HG03521 (cell line): ENCODE measurements at regions not wholly inside any gene's neighbourhood (a gene's known extent, or its start where the extent isn't known, plus 50 kb on each side); places are given as distances from the start of the nearest gene placed in this dataset.
"Not testable (repeated sequence)": the region's sequence is repeated elsewhere in the genome, so short reads cannot be mapped to it uniquely, and the experiment has no call there.

Experiments
- ATAC-seq: cut with Tn5 transposase; IDR thresholded peaks from one replicate; pipeline ENCODE4 v1.9.1; 2021; ENCODE audit warnings: mild to moderate bottlenecking, moderate library complexity; ENCODE audit not compliant: unreplicated experiment

- ATAC-seq = no peak
These were observed 173.3 kb upstream of the HMHB1 start for GRCh38 chr5:143638654-143639053.

DNA sequence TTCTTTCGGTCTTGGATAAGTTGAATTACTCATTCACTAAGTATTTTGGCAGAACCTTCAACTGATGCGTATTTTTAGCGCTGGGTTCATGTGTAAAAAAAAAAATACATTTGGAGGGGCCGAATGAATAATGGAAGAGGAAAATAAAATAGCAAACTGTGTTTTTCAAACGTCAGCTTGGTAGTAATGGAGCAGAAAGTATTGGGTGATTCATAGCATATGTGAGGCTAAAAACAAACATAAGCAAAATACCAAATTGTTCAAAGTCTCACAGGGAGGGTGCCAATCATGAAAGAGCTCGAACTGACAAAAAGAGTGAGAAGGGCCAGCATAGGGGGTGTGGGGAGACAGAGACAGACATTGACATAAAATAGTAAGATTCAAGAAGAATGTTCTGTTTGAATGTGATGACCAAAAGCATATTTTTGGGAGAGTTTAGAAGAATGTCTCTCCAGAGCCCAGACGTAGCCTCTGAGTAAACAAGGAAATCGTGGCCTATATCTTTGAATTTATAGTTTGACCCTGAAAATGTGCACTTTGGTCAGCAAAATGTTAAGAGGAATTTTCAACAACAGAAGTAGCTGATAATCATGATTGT is 174.9 kb upstream of the HMHB1 start:
- ATAC-seq = no peak

- ATAC-seq = no peak
These were observed 176.1 kb upstream of the HMHB1 start for GRCh38 chr5:143635888-143636287.

DNA sequence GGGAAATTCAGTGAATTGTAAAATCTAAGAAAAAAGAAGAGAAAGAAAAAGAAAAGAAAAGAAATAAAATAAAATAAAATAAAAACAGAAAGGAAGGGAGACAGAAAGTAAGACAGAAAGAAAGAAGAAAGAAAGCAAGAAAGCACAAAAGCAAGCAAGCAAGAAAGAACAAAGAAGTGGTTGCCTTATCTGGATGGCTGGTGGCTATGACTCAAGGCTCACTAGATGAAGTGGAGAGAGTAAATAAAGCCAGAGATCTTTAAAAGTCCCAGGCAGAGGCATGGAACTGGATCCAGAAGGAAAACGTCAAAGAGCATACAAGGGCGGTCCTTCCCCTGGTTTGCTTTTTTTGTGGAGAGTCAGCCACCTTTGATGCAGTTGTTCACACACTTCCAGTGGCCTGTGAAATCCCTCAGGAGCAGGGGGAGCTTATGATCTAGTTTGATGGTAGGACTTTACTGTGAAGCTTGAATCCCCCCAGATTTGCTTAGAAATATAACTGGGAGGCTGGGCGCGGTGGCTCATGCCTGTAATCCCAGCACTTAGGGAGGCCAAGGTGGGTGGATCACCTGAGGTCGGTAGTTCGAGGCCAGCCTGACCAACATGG is 176.7 kb upstream of the HMHB1 start:
- ATAC-seq = no peak

- ATAC-seq = no peak
These were observed 177.3 kb upstream of the HMHB1 start for GRCh38 chr5:143634689-143635088.

- no peak for ATAC-seq
These were observed 181.9 kb upstream of the HMHB1 start for GRCh38 chr5:143629871-143630659.

GRCh38 chr5:143625048-143625447 is 186.9 kb upstream of the HMHB1 start:
- not testable (repeated sequence) for ATAC-seq

DNA sequence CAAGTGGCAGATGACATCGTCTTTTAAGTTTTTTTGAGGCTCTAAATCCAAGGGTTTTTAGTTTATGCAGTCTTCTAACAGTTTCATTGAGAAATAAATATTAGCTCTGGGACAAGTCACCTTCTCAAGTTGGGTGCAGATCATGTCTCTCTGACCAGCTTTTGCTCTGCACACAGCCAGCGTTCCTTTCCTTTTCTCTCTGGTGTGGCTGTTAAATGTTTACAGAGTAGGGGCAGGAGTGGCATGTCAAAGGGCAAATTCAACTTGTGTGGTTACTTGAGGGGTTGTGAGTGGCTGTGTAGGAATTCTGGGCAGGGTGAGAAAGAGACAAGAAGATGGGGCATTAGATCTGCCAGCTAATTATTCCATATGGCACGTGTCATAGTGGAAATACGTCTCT is 187.5 kb upstream of the HMHB1 start:
- ATAC-seq = no peak

DNA sequence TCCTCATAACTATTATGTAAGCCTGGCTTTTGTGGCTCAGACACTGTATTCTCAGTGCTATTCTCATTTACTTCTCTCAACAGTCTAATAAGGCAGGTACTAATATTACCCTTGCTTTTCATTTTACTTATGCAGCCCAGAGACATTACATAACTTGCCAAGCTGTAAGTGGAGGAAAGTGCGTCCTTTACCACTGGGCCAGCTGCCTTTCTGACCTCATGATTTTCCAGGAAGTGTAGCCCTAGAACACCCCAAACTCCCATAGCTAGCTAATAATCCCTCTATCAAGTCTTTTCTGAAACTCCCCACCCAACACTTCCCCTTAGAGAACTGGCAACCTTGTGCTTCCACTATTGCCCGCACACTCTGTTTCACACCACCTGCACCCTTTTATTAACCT is 192.9 kb upstream of the HMHB1 start:
- ATAC-seq = no peak

DNA sequence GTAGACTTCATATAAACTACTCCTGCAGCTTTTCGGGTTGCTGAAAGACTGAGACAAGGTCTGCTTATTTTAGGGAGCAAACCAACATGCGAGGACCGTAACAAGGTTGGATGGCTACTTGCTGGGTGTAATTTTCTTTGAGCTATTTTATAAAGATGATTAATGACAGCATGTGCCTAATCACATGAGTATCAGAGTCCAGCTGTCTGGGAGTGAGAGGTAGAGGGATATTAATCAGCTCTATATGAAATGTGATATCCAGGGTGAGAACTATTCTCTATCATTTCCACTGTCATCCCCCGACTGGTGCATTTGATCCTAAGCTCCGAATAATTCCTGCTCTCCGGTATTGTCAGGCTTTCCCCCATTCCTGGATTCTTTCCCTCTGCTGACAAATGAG is 193.8 kb upstream of the HMHB1 start:
- no peak for ATAC-seq

- no peak for ATAC-seq
These were observed 197.1 kb upstream of the HMHB1 start for GRCh38 chr5:143614831-143615230.

DNA sequence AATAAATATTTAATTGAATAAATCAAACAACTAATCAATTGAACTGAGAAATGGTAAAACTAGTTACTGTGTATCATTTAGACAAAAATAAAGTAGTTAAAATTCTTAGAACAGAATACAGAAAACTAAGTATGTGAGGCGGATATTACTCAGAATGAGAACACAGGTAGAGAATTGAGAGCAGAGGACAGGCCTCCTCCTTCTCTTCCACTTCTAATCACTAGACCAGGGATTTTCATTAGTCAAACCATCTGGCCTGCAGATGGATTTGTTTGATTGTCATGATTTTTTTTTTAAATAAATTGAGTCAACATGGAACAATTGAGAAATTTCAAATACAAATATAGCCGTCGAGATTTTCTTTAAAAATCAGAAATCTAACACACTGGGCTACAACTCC is 198.6 kb upstream of the HMHB1 start:
- ATAC-seq = no peak

DNA sequence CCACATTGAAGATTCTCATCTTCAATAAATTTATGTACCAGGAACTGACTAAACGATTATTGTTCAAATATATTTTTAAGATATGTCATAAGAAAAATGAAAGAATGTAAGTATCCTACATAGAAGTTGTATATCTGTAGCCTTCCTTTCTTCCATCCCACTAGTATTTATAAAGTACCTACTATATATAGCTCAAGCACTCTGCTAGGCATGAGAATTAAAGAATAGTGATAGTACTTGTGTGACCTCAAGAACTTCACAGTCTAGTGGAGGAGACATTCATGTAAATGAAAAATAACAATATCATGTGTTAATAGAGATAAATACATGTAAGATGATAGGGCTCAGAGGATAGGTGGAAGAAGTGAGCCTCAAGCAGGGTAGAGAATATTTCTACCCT is 201.0 kb upstream of the HMHB1 start:
- no peak for ATAC-seq

GRCh38 chr5:143606043-143606752 is 202.7 kb upstream of the NR3C1 start:
- ATAC-seq = peak; percentile 82

GRCh38 chr5:143605403-143606005 is 202.0 kb upstream of the NR3C1 start:
- ATAC-seq = peak; percentile 42

- no peak for ATAC-seq
These were observed 198.4 kb upstream of the NR3C1 start for GRCh38 chr5:143601917-143602333.

DNA sequence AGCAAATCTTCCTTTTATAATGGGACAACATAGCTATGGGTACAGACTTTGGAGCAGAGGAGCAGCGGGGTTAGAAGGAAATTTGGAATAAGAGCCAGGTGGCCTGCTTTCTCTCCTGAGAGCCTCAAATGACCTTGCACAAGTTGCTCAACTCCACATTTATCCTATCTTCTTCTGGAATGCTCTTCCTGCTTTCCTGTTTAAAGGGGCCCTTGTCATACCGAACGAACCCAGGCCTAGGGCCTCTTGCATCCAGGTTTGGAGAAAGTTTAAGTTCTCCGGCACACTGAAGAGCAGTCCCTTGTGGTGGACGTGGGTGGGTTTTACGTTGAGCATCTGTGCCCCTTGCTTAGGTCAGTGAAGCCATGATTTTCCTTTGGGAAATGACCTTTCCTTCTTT is 197.9 kb upstream of the NR3C1 start:
- no peak for ATAC-seq

GRCh38 chr5:143600396-143601075 is 197.1 kb upstream of the NR3C1 start:
- no peak for ATAC-seq

- ATAC-seq = no peak
These were observed 196.0 kb upstream of the NR3C1 start for GRCh38 chr5:143599474-143599873.

GRCh38 chr5:143596824-143597223 is 193.3 kb upstream of the NR3C1 start:
- ATAC-seq = no peak
